ENCODE measurements at regions not wholly inside any gene's neighbourhood (a gene's known extent, or its start where the extent isn't known, plus 50 kb on each side); places are given as distances from the start of the nearest gene placed in this dataset.

GRCh38 chr3:25235031-25235430, 193.0 kb upstream of the RARB start:
- TF ChIP-seq, protein P1, sequence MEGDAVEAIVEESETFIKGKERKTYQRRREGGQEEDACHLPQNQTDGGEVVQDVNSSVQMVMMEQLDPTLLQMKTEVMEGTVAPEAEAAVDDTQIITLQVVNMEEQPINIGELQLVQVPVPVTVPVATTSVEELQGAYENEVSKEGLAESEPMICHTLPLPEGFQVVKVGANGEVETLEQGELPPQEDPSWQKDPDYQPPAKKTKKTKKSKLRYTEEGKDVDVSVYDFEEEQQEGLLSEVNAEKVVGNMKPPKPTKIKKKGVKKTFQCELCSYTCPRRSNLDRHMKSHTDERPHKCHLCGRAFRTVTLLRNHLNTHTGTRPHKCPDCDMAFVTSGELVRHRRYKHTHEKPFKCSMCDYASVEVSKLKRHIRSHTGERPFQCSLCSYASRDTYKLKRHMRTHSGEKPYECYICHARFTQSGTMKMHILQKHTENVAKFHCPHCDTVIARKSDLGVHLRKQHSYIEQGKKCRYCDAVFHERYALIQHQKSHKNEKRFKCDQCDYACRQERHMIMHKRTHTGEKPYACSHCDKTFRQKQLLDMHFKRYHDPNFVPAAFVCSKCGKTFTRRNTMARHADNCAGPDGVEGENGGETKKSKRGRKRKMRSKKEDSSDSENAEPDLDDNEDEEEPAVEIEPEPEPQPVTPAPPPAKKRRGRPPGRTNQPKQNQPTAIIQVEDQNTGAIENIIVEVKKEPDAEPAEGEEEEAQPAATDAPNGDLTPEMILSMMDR (conservative IDR thresholded peaks at IDR 0.05; ENCODE audit: low read depth, low read length), result no peak
- no peak overlapping the region for H3K4me2 ChIP-seq
- no peaks in the 10 kb centered on the region for H3K36me3 ChIP-seq (ENCODE audit: insufficient read depth)
- no peak overlapping the region for H2AFZ ChIP-seq (ENCODE audit: low read depth)
- H3K4me3 ChIP-seq (IDR thresholded peaks at IDR 0.05; ENCODE audit: insufficient read depth, low read depth, low read length), result no peak overlapping the region
- no peaks in the 10 kb centered on the region for H3K79me2 ChIP-seq (ENCODE audit: insufficient read depth, low read depth)
- no peaks in the 10 kb centered on the region for H4K20me1 ChIP-seq (ENCODE audit: insufficient read depth)
- H3K27me3 ChIP-seq (ENCODE audit: insufficient read depth, low read depth), result no peaks in the 10 kb centered on the region
- no peak overlapping the region for H3K27ac ChIP-seq
- H3K9ac ChIP-seq, result no peak overlapping the region
- no peaks in the 10 kb centered on the region for H3K4me1 ChIP-seq (ENCODE audit: low read depth, poor library complexity, severe bottlenecking)

DNA sequence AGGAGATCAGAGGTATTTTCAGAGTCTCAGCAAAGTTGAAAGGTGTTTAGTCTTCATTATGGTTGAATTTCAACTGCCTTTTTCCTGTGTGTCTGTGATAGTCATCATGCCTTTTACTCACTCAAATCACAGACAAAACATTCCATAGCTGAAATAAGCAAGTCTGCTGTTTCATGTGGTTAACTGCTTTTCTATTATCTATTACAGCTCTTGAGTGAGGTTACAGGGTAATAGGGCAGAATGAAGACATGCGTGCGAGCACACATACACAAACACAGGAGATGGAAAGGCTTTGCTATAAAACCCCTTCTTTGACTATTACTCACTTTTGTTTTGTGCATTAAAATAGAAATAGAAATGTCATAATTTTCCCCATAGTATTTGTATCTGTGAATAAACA, 192.6 kb upstream of the RARB start:
- H4K20me1 ChIP-seq (ENCODE audit: insufficient read depth), result no peaks in the 10 kb centered on the region
- H3K4me2 ChIP-seq, result no peak overlapping the region
- H3K4me3 ChIP-seq (IDR thresholded peaks at IDR 0.05; ENCODE audit: insufficient read depth, low read depth, low read length), result no peak overlapping the region
- no peaks in the 10 kb centered on the region for H3K27me3 ChIP-seq (ENCODE audit: insufficient read depth, low read depth)
- H3K9ac ChIP-seq, result no peak overlapping the region
- H3K4me1 ChIP-seq (ENCODE audit: low read depth, poor library complexity, severe bottlenecking), result no peaks in the 10 kb centered on the region
- no peaks in the 10 kb centered on the region for H3K36me3 ChIP-seq (ENCODE audit: insufficient read depth)
- TF ChIP-seq, protein P1 (conservative IDR thresholded peaks at IDR 0.05; ENCODE audit: low read depth, low read length), result no peak
- H3K27ac ChIP-seq, result no peak overlapping the region
- no peaks in the 10 kb centered on the region for H3K79me2 ChIP-seq (ENCODE audit: insufficient read depth, low read depth)
- no peak overlapping the region for H2AFZ ChIP-seq (ENCODE audit: low read depth)

GRCh38 chr3:25237602-25238001, 190.5 kb upstream of the RARB start:
- TF ChIP-seq, protein P1 (conservative IDR thresholded peaks at IDR 0.05; ENCODE audit: low read depth, low read length), result no peak
- Histone ChIP-seq H3K9ac (no peak overlapping the region), H3K79me2 (ENCODE audit: insufficient read depth, low read depth) (no peaks in the 10 kb centered on the region), H3K36me3 (ENCODE audit: insufficient read depth) (no peaks in the 10 kb centered on the region), H3K4me2 (no peak overlapping the region), H3K27me3 (ENCODE audit: insufficient read depth, low read depth) (no peaks in the 10 kb centered on the region), H2AFZ (ENCODE audit: low read depth) (no peak overlapping the region), H4K20me1 (ENCODE audit: insufficient read depth) (no peaks in the 10 kb centered on the region), H3K4me1 (ENCODE audit: low read depth, poor library complexity, severe bottlenecking) (no peaks in the 10 kb centered on the region), H3K27ac (no peak overlapping the region), H3K4me3 (IDR thresholded peaks at IDR 0.05; ENCODE audit: insufficient read depth, low read depth, low read length) (no peak overlapping the region)

- TF ChIP-seq, protein P1 (conservative IDR thresholded peaks at IDR 0.05; ENCODE audit: low read depth, low read length), result no peak
- no peaks in the 10 kb centered on the region for H3K36me3 ChIP-seq (ENCODE audit: insufficient read depth)
- H3K4me3 ChIP-seq (IDR thresholded peaks at IDR 0.05; ENCODE audit: insufficient read depth, low read depth, low read length), result no peak overlapping the region
- no peaks in the 10 kb centered on the region for H4K20me1 ChIP-seq (ENCODE audit: insufficient read depth)
- H3K27ac ChIP-seq, result no peak overlapping the region
- H3K4me2 ChIP-seq, result no peak overlapping the region
- no peaks in the 10 kb centered on the region for H3K27me3 ChIP-seq (ENCODE audit: insufficient read depth, low read depth)
- H2AFZ ChIP-seq (ENCODE audit: low read depth), result no peak overlapping the region
- H3K4me1 ChIP-seq (ENCODE audit: low read depth, poor library complexity, severe bottlenecking), result no peaks in the 10 kb centered on the region
- no peak overlapping the region for H3K9ac ChIP-seq
- H3K79me2 ChIP-seq (ENCODE audit: insufficient read depth, low read depth), result no peaks in the 10 kb centered on the region
Measured at GRCh38 chr3:25239042-25239441, 189.0 kb upstream of the RARB start.

All from KMS-11 (cell line).